GM12865 (cell line): ENCODE measurements at regions not wholly inside any gene's neighbourhood (a gene's known extent, or its start where the extent isn't known, plus 50 kb on each side); places are given as distances from the start of the nearest gene placed in this dataset.

ENCODE experiments used
- DNase-seq: peaks from one replicate; pipeline ENCODE4 v3.0.0; 2010; ENCODE audit warnings: low read depth
- H3K4me3 ChIP-seq: 2 replicates; pipeline ENCODE4 v1.5.1; 2011; ENCODE audit warnings: mild to moderate bottlenecking, low read depth, low read length, control low read depth
- TF ChIP-seq, protein P1 (sequence below): IDR thresholded peaks from 2 replicates; pipeline ENCODE4 v1.5.1; 2011; ENCODE audit warnings: low read length, control low read depth, low read depth, inconsistent platforms; ENCODE audit not compliant: insufficient read depth; ENCODE audit errors: missing control alignments

GRCh38 chr6:145063091-145063490 is 672.2 kb downstream of the EPM2A start:
- TF ChIP-seq, protein P1, sequence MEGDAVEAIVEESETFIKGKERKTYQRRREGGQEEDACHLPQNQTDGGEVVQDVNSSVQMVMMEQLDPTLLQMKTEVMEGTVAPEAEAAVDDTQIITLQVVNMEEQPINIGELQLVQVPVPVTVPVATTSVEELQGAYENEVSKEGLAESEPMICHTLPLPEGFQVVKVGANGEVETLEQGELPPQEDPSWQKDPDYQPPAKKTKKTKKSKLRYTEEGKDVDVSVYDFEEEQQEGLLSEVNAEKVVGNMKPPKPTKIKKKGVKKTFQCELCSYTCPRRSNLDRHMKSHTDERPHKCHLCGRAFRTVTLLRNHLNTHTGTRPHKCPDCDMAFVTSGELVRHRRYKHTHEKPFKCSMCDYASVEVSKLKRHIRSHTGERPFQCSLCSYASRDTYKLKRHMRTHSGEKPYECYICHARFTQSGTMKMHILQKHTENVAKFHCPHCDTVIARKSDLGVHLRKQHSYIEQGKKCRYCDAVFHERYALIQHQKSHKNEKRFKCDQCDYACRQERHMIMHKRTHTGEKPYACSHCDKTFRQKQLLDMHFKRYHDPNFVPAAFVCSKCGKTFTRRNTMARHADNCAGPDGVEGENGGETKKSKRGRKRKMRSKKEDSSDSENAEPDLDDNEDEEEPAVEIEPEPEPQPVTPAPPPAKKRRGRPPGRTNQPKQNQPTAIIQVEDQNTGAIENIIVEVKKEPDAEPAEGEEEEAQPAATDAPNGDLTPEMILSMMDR, result no peak
- no peak for DNase-seq
- H3K4me3 ChIP-seq, result no peak overlapping the region

DNA sequence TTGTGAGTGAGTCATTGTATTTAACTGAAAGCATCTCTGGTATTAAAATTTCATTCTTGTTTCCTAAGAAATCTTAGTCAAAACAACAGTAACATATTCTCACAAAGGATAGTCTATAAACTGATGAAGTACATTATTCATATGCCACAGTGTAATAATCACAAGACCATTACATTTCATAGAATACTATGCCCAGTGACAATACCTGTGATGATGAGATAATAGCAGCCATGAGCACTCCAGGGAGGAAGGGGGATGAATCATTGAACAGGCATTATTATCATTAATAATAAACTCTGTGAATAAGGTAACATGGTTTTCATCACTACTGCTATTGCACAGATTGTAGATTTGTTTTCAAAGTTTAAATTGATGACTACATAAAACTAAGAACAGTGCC is 667.9 kb downstream of the EPM2A start:
- TF ChIP-seq, protein P1, result no peak
- no peak for DNase-seq
- no peak overlapping the region for H3K4me3 ChIP-seq

DNA sequence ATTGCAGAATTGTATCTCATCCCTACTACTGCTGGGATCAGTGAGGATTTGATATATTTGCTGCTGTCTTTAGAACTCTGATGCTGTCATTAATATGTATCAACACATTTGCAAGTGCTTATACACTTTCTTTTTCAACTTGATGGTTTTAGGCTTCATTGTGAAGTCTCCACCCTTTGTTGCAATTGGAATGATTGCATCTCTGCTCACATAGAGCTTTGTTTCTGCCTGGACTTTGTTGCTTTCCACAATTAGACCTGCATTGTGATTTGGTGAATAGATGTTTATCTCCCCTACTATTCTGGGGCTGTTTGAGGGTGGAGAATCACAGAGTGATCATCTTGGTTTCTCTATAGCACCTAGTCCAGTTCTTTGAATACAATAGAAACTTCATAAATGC is 666.7 kb downstream of the EPM2A start:
- TF ChIP-seq, protein P1, result no peak
- DNase-seq, result no peak
- H3K4me3 ChIP-seq, result no peak overlapping the region

DNA sequence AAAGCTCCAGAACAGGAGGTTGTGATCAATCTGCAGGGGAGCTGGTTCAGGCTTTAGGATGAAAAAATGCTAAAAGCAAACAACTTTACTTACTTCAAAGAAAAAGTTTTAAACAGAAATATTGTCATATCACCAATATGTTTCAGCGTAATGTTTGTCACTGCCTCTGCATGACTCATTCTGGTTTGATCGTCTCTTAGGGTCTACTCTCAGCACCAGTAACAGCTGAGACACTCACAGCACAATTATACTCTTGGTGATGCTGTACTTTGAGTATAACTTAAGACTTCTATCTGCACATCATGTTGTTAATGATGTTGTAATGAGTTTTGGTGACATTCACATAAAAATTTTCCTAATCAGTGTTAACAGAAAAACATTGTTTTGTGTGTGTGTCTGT is 665.4 kb downstream of the EPM2A start:
- no peak overlapping the region for H3K4me3 ChIP-seq
- DNase-seq, result no peak
- TF ChIP-seq, protein P1, result no peak

GRCh38 chr6:145070791-145071190 is 664.5 kb downstream of the EPM2A start:
- TF ChIP-seq, protein P1, result no peak
- H3K4me3 ChIP-seq, result no peak overlapping the region
- DNase-seq, result no peak

DNA sequence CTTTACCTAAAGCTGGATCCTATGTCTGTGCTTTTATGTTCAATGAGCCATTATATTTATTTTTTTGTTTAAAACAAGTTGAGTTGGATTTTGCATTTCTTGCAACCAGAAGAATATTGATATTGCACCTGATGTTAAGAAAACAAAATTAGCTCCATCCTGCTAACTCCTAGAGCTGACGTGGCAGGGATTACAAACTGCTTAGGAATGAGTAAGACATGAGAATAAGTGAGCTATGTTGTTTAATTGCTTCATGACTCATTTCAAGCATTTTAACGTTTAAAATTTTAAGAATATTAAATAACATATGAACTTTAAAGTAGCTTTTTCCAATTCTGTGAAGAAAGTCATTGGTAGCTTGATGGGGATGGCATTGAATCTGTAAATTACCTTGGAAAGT is 663.5 kb downstream of the EPM2A start:
- TF ChIP-seq, protein P1, result no peak
- H3K4me3 ChIP-seq, result no peak overlapping the region
- DNase-seq, result no peak

DNA sequence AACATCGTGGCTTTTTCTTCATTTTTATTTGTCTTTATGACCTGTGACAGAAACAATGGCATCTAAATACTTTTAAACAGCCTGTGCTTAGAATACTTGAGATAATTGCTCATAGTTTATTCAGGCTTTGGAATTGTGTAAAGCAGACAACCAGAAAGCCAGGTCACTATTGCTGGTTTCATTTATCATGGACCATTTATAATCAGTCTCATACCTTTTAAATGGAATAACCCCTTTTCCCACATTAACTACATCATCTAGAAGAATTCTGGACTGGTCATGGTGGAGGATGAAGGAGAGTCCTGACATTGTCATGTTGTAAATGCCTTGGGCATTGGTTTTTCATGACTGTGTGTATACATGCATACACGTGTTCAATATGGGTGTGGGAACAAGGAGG is 661.5 kb downstream of the EPM2A start:
- H3K4me3 ChIP-seq, result no peak overlapping the region
- TF ChIP-seq, protein P1, result no peak
- DNase-seq, result no peak
